Glomerular endothelial cell (primary cell): ENCODE measurements at regions not wholly inside any gene's neighbourhood (a gene's known extent, or its start where the extent isn't known, plus 50 kb on each side); places are given as distances from the start of the nearest gene placed in this dataset.

Experiments used
- DNase-seq: peaks from one replicate; pipeline ENCODE4 v3.0.0-alpha.2; 2011; ENCODE audit warnings: low read depth, low spot score; ENCODE audit errors: extremely low read depth

- DNase-seq, result no peak
Measured at GRCh38 chr1:168391851-168392681, 111.4 kb downstream of the TBX19 start.

GRCh38 chr1:168390271-168390670 is 109.6 kb downstream of the TBX19 start:
- DNase-seq, result no peak

- no peak for DNase-seq
Measured at GRCh38 chr1:168387781-168388760, 107.4 kb downstream of the TBX19 start.

- no peak for DNase-seq
Measured at GRCh38 chr1:168386949-168387586, 106.4 kb downstream of the TBX19 start.

GRCh38 chr1:168386492-168386891 is 105.8 kb downstream of the TBX19 start:
- no peak for DNase-seq

- DNase-seq, result no peak
Measured at GRCh38 chr1:168381850-168382249, 101.2 kb downstream of the TBX19 start.

GRCh38 chr1:168380945-168381344 is 100.3 kb downstream of the TBX19 start:
- no peak for DNase-seq

- no peak for DNase-seq
Measured at GRCh38 chr1:168379104-168379860, 98.6 kb downstream of the TBX19 start.

GRCh38 chr1:168375566-168376300 is 95.1 kb downstream of the TBX19 start:
- DNase-seq, result no peak

GRCh38 chr1:168374566-168374965 is 93.9 kb downstream of the TBX19 start:
- DNase-seq, result no peak

- no peak for DNase-seq
Measured at GRCh38 chr1:168373869-168374268, 93.2 kb downstream of the TBX19 start.

- DNase-seq, result no peak
Measured at GRCh38 chr1:168372861-168373371, 92.2 kb downstream of the TBX19 start.

- DNase-seq, result no peak
Measured at GRCh38 chr1:168372307-168372706, 91.6 kb downstream of the TBX19 start.

- DNase-seq, result no peak
Measured at GRCh38 chr1:168371477-168371876, 90.8 kb downstream of the TBX19 start.

GRCh38 chr1:168370586-168370985 is 89.9 kb downstream of the TBX19 start:
- DNase-seq, result no peak

- DNase-seq, result no peak
Measured at GRCh38 chr1:168369655-168370054, 89.0 kb downstream of the TBX19 start.

- no peak for DNase-seq
Measured at GRCh38 chr1:168368131-168368530, 87.5 kb downstream of the TBX19 start.

- DNase-seq, result no peak
Measured at GRCh38 chr1:168365719-168366479, 85.2 kb downstream of the TBX19 start.
